ENCODE measurements at regions not wholly inside any gene's neighbourhood (a gene's known extent, or its start where the extent isn't known, plus 50 kb on each side); places are given as distances from the start of the nearest gene placed in this dataset.

DNA sequence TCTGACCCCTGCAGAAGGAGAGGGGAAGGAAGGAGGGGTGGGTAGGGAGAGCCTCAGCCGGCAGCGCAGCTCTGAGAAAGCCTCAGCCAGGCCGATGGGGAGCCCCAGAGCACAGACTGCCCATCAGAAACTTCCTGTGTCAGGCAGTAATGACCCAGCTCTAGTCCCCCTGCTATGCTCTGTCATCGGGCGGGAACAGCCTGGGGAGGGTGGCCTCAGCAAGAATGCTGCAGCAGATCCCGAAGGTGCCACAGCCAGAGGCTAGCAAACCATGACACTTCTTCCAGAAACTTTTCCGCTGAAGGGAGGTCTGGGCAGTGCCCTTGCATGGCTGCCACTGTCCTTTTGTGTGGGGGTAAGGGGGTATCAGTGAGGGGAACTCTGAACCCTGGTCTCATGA is 279.0 kb downstream of the BCOR start:
- no peaks in the 10 kb centered on the region for H3K36me3 ChIP-seq
- TF ChIP-seq, protein P1, sequence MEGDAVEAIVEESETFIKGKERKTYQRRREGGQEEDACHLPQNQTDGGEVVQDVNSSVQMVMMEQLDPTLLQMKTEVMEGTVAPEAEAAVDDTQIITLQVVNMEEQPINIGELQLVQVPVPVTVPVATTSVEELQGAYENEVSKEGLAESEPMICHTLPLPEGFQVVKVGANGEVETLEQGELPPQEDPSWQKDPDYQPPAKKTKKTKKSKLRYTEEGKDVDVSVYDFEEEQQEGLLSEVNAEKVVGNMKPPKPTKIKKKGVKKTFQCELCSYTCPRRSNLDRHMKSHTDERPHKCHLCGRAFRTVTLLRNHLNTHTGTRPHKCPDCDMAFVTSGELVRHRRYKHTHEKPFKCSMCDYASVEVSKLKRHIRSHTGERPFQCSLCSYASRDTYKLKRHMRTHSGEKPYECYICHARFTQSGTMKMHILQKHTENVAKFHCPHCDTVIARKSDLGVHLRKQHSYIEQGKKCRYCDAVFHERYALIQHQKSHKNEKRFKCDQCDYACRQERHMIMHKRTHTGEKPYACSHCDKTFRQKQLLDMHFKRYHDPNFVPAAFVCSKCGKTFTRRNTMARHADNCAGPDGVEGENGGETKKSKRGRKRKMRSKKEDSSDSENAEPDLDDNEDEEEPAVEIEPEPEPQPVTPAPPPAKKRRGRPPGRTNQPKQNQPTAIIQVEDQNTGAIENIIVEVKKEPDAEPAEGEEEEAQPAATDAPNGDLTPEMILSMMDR (IDR thresholded peaks at IDR 0.05) = no peak
- H3K4me3 ChIP-seq = no peak overlapping the region
- intact Hi-C loops (cut with DNase I) = no loop called here
- ATAC-seq (no peak), DNase-seq (no peak)
- no peak overlapping the region for H3K27ac ChIP-seq
- no peaks in the 10 kb centered on the region for H3K9me3 ChIP-seq
- H3K4me1 ChIP-seq = peaks cover 24% of the 10 kb centered on the region
- no peaks in the 10 kb centered on the region for H3K27me3 ChIP-seq (ENCODE audit: low read depth)

DNA sequence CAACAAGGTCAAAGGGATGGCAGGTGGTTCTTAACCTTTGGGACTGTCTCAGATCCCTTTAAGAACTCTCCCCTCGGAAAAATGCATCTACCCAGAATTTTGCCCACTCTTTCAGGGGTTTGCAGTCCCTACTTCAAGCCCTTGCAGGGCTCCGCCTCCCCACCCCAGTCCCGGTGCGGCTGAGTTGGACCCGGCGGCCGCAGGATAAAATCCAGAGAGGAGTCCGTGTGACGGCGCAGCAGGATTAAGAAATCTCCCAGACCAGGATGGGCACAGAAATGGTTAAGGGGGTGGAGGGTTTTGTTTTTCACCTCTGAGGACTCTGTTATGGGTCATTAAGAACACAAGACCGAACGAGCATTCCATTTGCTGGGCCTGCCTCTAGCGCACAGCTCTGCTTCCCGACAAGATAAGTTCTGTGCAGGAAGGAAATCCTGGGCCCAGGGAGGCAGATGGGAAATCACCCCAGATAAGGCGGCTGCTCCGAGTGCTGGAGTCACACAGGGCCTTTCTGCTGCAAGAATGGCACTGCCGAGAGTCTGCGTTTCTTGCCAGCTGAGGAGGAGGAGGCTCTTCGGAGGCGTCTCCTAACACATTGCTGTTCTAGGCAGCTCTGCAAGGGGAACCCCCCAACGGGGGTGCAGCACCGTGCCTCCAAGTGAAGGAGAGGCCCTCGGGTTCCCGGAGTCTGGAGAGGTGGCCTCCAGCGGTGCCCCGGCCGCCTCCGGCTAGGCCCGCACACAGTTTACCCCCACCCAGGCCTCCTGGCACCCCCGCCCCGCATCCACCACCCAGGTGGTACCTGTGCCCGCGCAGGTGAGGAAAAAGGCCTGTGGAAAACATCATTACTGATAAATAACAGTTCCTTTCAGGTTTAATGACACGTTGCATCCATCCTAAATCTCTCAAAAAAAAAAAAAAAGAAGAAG is 277.6 kb downstream of the BCOR start:
- ATAC-seq (peak in 1 of 2 donors; percentile 28), DNase-seq (no peak)
- intact Hi-C loops (cut with DNase I) = no loop called here
- no peaks in the 10 kb centered on the region for H3K9me3 ChIP-seq
- peaks cover 17% of the 10 kb centered on the region for H3K4me1 ChIP-seq
- TF ChIP-seq, protein P1 (IDR thresholded peaks at IDR 0.05) = no peak
- H3K27me3 ChIP-seq (ENCODE audit: low read depth) = no peaks in the 10 kb centered on the region
- peak overlapping the region; percentile 45 for H3K4me3 ChIP-seq
- no peak overlapping the region for H3K27ac ChIP-seq
- H3K36me3 ChIP-seq = no peaks in the 10 kb centered on the region

DNA sequence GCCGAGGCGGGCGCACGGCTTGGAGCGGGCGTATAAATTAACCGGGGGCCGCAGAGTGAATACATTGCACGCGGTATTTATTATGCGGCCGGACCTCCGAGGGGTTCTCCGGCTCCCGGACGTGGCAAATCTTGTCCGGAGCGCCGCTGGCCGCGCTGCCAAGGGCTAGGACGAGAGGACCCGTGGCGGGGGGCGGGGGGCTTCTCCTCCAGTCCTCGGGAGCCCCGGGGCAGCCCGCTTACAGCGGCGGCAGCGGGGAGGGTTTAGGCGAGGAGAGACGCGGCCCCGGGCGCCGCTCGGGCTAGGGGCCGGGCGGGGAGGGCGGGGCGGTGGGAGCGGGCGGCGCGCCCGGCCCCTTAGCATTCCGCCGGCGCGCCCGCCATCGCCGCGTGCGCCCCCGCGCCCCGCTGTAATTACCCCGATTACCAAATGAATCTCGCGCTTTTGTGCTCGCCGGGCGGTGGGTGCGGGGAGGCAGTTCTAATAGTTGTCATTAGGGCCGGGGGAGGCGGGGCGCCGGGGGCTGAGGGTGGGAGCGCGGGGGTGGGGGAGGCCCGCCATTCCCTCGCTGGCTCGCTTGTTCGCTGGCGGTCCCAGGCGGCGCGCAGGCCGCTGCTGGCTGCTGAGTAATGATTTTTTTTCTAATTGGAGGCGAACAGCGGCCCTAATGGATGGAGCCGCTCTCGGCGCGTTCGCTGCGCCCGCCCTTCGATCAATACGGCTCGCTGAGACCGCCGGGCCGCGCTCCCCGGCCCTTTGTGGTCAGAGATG is 276.6 kb downstream of the BCOR start:
- Histone ChIP-seq H3K4me1 (peaks cover 17% of the 10 kb centered on the region), H3K27me3 (ENCODE audit: low read depth) (no peaks in the 10 kb centered on the region), H3K9me3 (no peaks in the 10 kb centered on the region), H3K36me3 (no peaks in the 10 kb centered on the region), H3K27ac (no peak overlapping the region), H3K4me3 (peak overlapping the region; percentile 45)
- intact Hi-C loops (cut with DNase I) = no loop called here
- DNase-seq (no peak), ATAC-seq (peak; percentile 51 to 57)
- TF ChIP-seq, protein P1 (IDR thresholded peaks at IDR 0.05) = no peak

DNA sequence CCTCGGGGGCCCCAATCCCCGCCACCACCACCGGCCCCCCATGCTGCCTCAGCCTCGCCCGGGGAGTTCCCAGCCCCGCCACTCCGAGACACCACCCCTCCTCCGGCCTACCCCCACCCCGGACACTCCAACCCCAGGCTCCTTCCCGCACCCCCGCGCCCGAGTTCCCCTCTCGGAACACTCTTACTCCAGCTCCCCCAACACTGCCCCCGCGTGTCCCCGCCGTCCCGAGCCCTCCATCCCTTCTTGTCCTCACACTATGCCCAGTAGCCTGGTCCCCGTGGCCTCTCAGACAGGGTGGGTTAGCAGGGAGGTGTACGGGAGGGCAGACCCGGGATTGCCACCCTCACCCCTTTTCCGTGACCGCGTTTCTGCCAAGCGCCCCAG is 276.1 kb downstream of the BCOR start:
- H3K4me3 ChIP-seq = peak overlapping the region; percentile 45

DNA sequence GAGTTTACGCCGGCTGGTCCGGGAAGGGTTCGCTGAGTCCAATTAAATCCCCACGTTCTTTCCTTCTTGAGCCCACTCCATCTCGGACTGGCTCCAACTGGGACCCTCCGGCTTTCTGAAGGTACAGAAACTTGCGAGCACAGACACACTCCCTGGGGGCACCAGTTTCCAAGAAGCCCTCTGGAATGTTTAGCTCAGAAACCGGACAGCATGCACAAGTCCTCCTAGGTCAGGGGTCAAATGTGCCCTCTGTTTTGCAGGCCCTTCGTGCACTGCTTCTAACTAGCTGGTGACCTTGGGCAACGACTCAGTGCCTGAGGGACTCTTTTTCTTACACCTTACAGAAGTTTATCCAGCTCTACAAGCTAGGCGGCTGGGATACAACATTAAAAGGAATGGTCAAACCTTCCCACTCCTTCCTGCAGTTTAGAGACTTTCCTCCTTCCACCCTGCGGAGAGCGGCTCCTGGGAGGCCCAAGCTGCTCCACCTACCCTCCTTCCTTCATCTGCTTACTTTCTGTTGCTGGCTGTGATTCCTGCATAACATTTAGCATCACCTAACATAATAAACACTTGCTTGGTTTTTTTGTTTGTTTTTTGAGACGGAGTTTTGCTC is 275.5 kb downstream of the BCOR start:
- H3K4me3 ChIP-seq = no peak overlapping the region
- intact Hi-C loops (cut with DNase I) = no loop called here
- peaks cover 16% of the 10 kb centered on the region for H3K4me1 ChIP-seq
- TF ChIP-seq, protein P1 (IDR thresholded peaks at IDR 0.05) = no peak
- ATAC-seq (no peak), DNase-seq (no peak)
- H3K36me3 ChIP-seq = no peaks in the 10 kb centered on the region
- no peaks in the 10 kb centered on the region for H3K27me3 ChIP-seq (ENCODE audit: low read depth)
- H3K27ac ChIP-seq = no peak overlapping the region
- no peaks in the 10 kb centered on the region for H3K9me3 ChIP-seq

More for the DNA sequence above, 276.1 kb downstream of the BCOR start:
- H3K36me3 ChIP-seq = no peaks in the 10 kb centered on the region
- intact Hi-C loops (cut with DNase I) = no loop called here
- no peak for DNase-seq
- peaks cover 17% of the 10 kb centered on the region for H3K4me1 ChIP-seq
- H3K27ac ChIP-seq = no peak overlapping the region
- no peaks in the 10 kb centered on the region for H3K9me3 ChIP-seq
- TF ChIP-seq, protein P1 (IDR thresholded peaks at IDR 0.05) = no peak
- no peaks in the 10 kb centered on the region for H3K27me3 ChIP-seq (ENCODE audit: low read depth)
- peak in 1 of 2 donors; percentile 16 for ATAC-seq

Measured in lower lobe of right lung (tissue), 2 donors.